ENCODE measurements at regions not wholly inside any gene's neighbourhood (a gene's known extent, or its start where the extent isn't known, plus 50 kb on each side); places are given as distances from the start of the nearest gene placed in this dataset.

- TF ChIP-seq ZFX (CRISPR knock-in tag; IDR thresholded peaks at IDR 0.05; ENCODE audit: low read depth) (no peak), HDAC2 (CRISPR knock-in tag; IDR thresholded peaks at IDR 0.05) (no peak), U2AF1 (optimal IDR thresholded peaks at IDR 0.05; ENCODE audit: low read depth, low read length) (no peak), EZH2 (conservative IDR thresholded peaks at IDR 0.05; ENCODE audit: low read depth, low read length) (no peak), RFX5 (IDR thresholded peaks at IDR 0.05; ENCODE audit: low read depth, low read length) (no peak), CTCF (CRISPR knock-in tag; IDR thresholded peaks at IDR 0.05) (no peak), PCBP2 (optimal IDR thresholded peaks at IDR 0.05; ENCODE audit: low read depth, low read length, poor library complexity, severe bottlenecking) (no peak), MYC (CRISPR knock-in tag; IDR thresholded peaks at IDR 0.05; ENCODE audit: borderline replicate concordance) (no peak), RORA (CRISPR knock-in tag; IDR thresholded peaks at IDR 0.05) (no peak), JUNB (CRISPR knock-in tag; IDR thresholded peaks at IDR 0.05; ENCODE audit: borderline replicate concordance) (no peak), CREB1 (IDR thresholded peaks at IDR 0.05) (no peak), CREB1 (CRISPR knock-in tag; IDR thresholded peaks at IDR 0.05) (no peak)
Measured at GRCh38 chr17:34762078-34762477, 182.7 kb downstream of the TMEM132E start.
